HEK293 (cell line): ENCODE measurements at regions not wholly inside any gene's neighbourhood (a gene's known extent, or its start where the extent isn't known, plus 50 kb on each side); places are given as distances from the start of the nearest gene placed in this dataset.

Experiments
- BCL11A ChIP-seq: fragments of 450-650 bp; formaldehyde crosslinking; IDR thresholded peaks from 2 replicates; pipeline ENCODE4 v1.5.1; 2016; ENCODE audit warnings: low read depth, missing biosample characterization, missing genetic modification characterization
- CTCF ChIP-seq: fragments of 450-650 bp; formaldehyde crosslinking; IDR thresholded peaks from 2 replicates; pipeline ENCODE4 v1.5.1; 2016; ENCODE audit warnings: missing biosample characterization, missing genetic modification characterization
- RBAK ChIP-seq: fragments of 450-650 bp; formaldehyde crosslinking; IDR thresholded peaks from 2 replicates; pipeline ENCODE4 v1.5.1; 2016; ENCODE audit warnings: missing biosample characterization, missing genetic modification characterization
- ZBTB8A ChIP-seq: fragments of 450-650 bp; formaldehyde crosslinking; IDR thresholded peaks from 2 replicates; pipeline ENCODE4 v1.5.1; 2016; ENCODE audit warnings: missing biosample characterization, missing genetic modification characterization
- ZNF184 ChIP-seq: fragments of 450-650 bp; IDR thresholded peaks from 2 replicates; pipeline ENCODE4 v1.5.1; 2018; ENCODE audit warnings: missing biosample characterization, mild to moderate bottlenecking, missing genetic modification characterization
- ZNF366 ChIP-seq: fragments of 450-650 bp; formaldehyde crosslinking; conservative IDR thresholded peaks from 2 replicates; pipeline ENCODE4 v1.5.1; 2016; ENCODE audit warnings: missing biosample characterization, missing genetic modification characterization
- ZNF510 ChIP-seq: fragments of 450-650 bp; formaldehyde crosslinking; IDR thresholded peaks from 2 replicates; pipeline ENCODE4 v1.5.1; 2018; ENCODE audit warnings: mild to moderate bottlenecking, missing genetic modification characterization, missing biosample characterization; ENCODE audit not compliant: insufficient replicate concordance
- ZNF707 ChIP-seq: fragments of 450-650 bp; formaldehyde crosslinking; IDR thresholded peaks from 2 replicates; pipeline ENCODE4 v1.5.1; 2016; ENCODE audit warnings: missing biosample characterization, missing genetic modification characterization
- TF ChIP-seq, protein P1 (sequence below): fragments of 450-650 bp; formaldehyde crosslinking; IDR thresholded peaks from 2 replicates; pipeline ENCODE4 v1.5.1; 2016; ENCODE audit warnings: missing biosample characterization, missing genetic modification characterization

- TF ChIP-seq, protein P1, sequence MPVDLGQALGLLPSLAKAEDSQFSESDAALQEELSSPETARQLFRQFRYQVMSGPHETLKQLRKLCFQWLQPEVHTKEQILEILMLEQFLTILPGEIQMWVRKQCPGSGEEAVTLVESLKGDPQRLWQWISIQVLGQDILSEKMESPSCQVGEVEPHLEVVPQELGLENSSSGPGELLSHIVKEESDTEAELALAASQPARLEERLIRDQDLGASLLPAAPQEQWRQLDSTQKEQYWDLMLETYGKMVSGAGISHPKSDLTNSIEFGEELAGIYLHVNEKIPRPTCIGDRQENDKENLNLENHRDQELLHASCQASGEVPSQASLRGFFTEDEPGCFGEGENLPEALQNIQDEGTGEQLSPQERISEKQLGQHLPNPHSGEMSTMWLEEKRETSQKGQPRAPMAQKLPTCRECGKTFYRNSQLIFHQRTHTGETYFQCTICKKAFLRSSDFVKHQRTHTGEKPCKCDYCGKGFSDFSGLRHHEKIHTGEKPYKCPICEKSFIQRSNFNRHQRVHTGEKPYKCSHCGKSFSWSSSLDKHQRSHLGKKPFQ (tag by site-specific recombination): no peak
- TF ChIP-seq CTCF (tag by site-specific recombination) (no peak), ZNF184 (tag by site-specific recombination) (no peak), ZNF707 (tag by site-specific recombination) (no peak), ZBTB8A (no peak), BCL11A (tag by site-specific recombination) (no peak), ZNF510 (tag by site-specific recombination) (no peak), ZNF366 (tag by site-specific recombination) (no peak), RBAK (tag by site-specific recombination) (no peak)
Observed at GRCh38 chrX:128780934-128781333, 728.7 kb upstream of the ACTRT1 start.
